ENCODE measurements at regions not wholly inside any gene's neighbourhood (a gene's known extent, or its start where the extent isn't known, plus 50 kb on each side); places are given as distances from the start of the nearest gene placed in this dataset.

- no peak for DNase-seq (ENCODE audit: low read depth in 1 of 2, low spot score in 1 of 2)
Measured at GRCh38 chr6:150711061-150711460, 111.4 kb downstream of the PLEKHG1 start.

- no peak for DNase-seq (ENCODE audit: low read depth in 1 of 2, low spot score in 1 of 2)
Measured at GRCh38 chr6:150711584-150712504, 112.2 kb downstream of the PLEKHG1 start.

- no peak for DNase-seq (ENCODE audit: low read depth in 1 of 2, low spot score in 1 of 2)
Measured at GRCh38 chr6:150712505-150713252, 113.0 kb downstream of the PLEKHG1 start.

- no peak for DNase-seq (ENCODE audit: low read depth in 1 of 2, low spot score in 1 of 2)
Measured at GRCh38 chr6:150713487-150713886, 113.8 kb downstream of the PLEKHG1 start.

- DNase-seq (ENCODE audit: low read depth in 1 of 2, low spot score in 1 of 2) = no peak
Measured at GRCh38 chr6:150713931-150714330, 114.2 kb downstream of the PLEKHG1 start.

GRCh38 chr6:150715133-150715532 lies 115.4 kb downstream of the PLEKHG1 start:
- DNase-seq (ENCODE audit: low read depth in 1 of 2, low spot score in 1 of 2) = no peak

GRCh38 chr6:150717419-150717818 lies 117.7 kb downstream of the PLEKHG1 start:
- no peak for DNase-seq (ENCODE audit: low read depth in 1 of 2, low spot score in 1 of 2)

- no peak for DNase-seq (ENCODE audit: low read depth in 1 of 2, low spot score in 1 of 2)
Measured at GRCh38 chr6:150719099-150719766, 119.5 kb downstream of the PLEKHG1 start.

- no peak for DNase-seq (ENCODE audit: low read depth in 1 of 2, low spot score in 1 of 2)
Measured at GRCh38 chr6:150719831-150720230, 120.1 kb downstream of the PLEKHG1 start.

- no peak for DNase-seq (ENCODE audit: low read depth in 1 of 2, low spot score in 1 of 2)
Measured at GRCh38 chr6:150720774-150721233, 121.1 kb downstream of the PLEKHG1 start.

- no peak for DNase-seq (ENCODE audit: low read depth in 1 of 2, low spot score in 1 of 2)
Measured at GRCh38 chr6:150721418-150722266, 122.0 kb downstream of the PLEKHG1 start.

- DNase-seq (ENCODE audit: low read depth in 1 of 2, low spot score in 1 of 2) = no peak
Measured at GRCh38 chr6:150722614-150723344, 123.1 kb downstream of the PLEKHG1 start.

- DNase-seq (ENCODE audit: low read depth in 1 of 2, low spot score in 1 of 2) = no peak
Measured at GRCh38 chr6:150723345-150723658, 123.6 kb downstream of the PLEKHG1 start.

- DNase-seq (ENCODE audit: low read depth in 1 of 2, low spot score in 1 of 2) = no peak
Measured at GRCh38 chr6:150723857-150724256, 124.2 kb downstream of the PLEKHG1 start.

- no peak for DNase-seq (ENCODE audit: low read depth in 1 of 2, low spot score in 1 of 2)
Measured at GRCh38 chr6:150725795-150726194, 126.1 kb downstream of the PLEKHG1 start.

- no peak for DNase-seq (ENCODE audit: low read depth in 1 of 2, low spot score in 1 of 2)
Measured at GRCh38 chr6:150729188-150729748, 129.6 kb downstream of the PLEKHG1 start.

- DNase-seq (ENCODE audit: low read depth in 1 of 2, low spot score in 1 of 2) = no peak
Measured at GRCh38 chr6:150730801-150731457, 131.2 kb downstream of the PLEKHG1 start.

GRCh38 chr6:150732765-150733539 lies 132.6 kb upstream of the MTHFD1L start:
- no peak for DNase-seq (ENCODE audit: low read depth in 1 of 2, low spot score in 1 of 2)
